T-helper 1 cell (primary cell): ENCODE measurements at regions not wholly inside any gene's neighbourhood (a gene's known extent, or its start where the extent isn't known, plus 50 kb on each side); places are given as distances from the start of the nearest gene placed in this dataset.

Experiments
- DNase-seq, 5 donors: peaks; one replicate each; pipeline ENCODE4 v3.0.0-alpha.2; 2012 to 2020

- DNase-seq, result peak in 1 of 5 donors; percentile 7
Measured at GRCh38 chr6:95364016-95364604, 213.2 kb upstream of the MANEA start.

- no peak for DNase-seq
Measured at GRCh38 chr6:95365454-95365853, 211.9 kb upstream of the MANEA start.

GRCh38 chr6:95366414-95366813 lies 210.9 kb upstream of the MANEA start:
- DNase-seq, result no peak

GRCh38 chr6:95383878-95384277 lies 193.5 kb upstream of the MANEA start:
- DNase-seq, result no peak

GRCh38 chr6:95384988-95385387 lies 192.3 kb upstream of the MANEA start:
- DNase-seq, result no peak

GRCh38 chr6:95387845-95388244 lies 189.5 kb upstream of the MANEA start:
- DNase-seq, result no peak

- DNase-seq, result no peak
Measured at GRCh38 chr6:95404777-95405176, 172.6 kb upstream of the MANEA start.

- no peak for DNase-seq
Measured at GRCh38 chr6:95408111-95408510, 169.2 kb upstream of the MANEA start.

GRCh38 chr6:95410168-95410567 lies 167.2 kb upstream of the MANEA start:
- no peak for DNase-seq

- no peak for DNase-seq
Measured at GRCh38 chr6:95413789-95414188, 163.5 kb upstream of the MANEA start.

GRCh38 chr6:95417856-95418255 lies 159.5 kb upstream of the MANEA start:
- no peak for DNase-seq

- no peak for DNase-seq
Measured at GRCh38 chr6:95420792-95421191, 156.5 kb upstream of the MANEA start.

- DNase-seq, result no peak
Measured at GRCh38 chr6:95423331-95423730, 154.0 kb upstream of the MANEA start.

- DNase-seq, result peak in 2 of 5 donors; percentile 11 to 23
Measured at GRCh38 chr6:95431637-95432228, 145.6 kb upstream of the MANEA start.

- DNase-seq, result no peak
Measured at GRCh38 chr6:95439741-95440140, 137.6 kb upstream of the MANEA start.

- no peak for DNase-seq
Measured at GRCh38 chr6:95448208-95448607, 129.1 kb upstream of the MANEA start.

GRCh38 chr6:95469511-95469910 lies 107.8 kb upstream of the MANEA start:
- no peak for DNase-seq

- no peak for DNase-seq
Measured at GRCh38 chr6:95478941-95479340, 98.4 kb upstream of the MANEA start.

GRCh38 chr6:95487817-95488216 lies 89.5 kb upstream of the MANEA start:
- DNase-seq, result no peak

GRCh38 chr6:95489185-95489863 lies 88.0 kb upstream of the MANEA start:
- DNase-seq, result no peak

GRCh38 chr6:95496769-95497426 lies 80.4 kb upstream of the MANEA start:
- no peak for DNase-seq

- no peak for DNase-seq
Measured at GRCh38 chr6:95501032-95501904, 76.1 kb upstream of the MANEA start.

- no peak for DNase-seq
Measured at GRCh38 chr6:95503568-95503967, 73.8 kb upstream of the MANEA start.
